ENCODE measurements at regions not wholly inside any gene's neighbourhood (a gene's known extent, or its start where the extent isn't known, plus 50 kb on each side); places are given as distances from the start of the nearest gene placed in this dataset.

- Histone ChIP-seq H3K27me3 (no peaks in the 10 kb centered on the region), H3K36me3 (replicated peaks in 1 of 2) (no peaks in the 10 kb centered on the region), H3K4me1 (replicated peaks in 1 of 2) (peaks cover 0 to 7% of the 10 kb centered on the region in 2 donors), H3K9me3 (replicated peaks in 1 of 3) (no peaks in the 10 kb centered on the region), H3K27ac (no peak overlapping the region), H3K4me3 (no peak overlapping the region)
- DNase-seq = no peak
- TF ChIP-seq POLR2A (IDR thresholded peaks at IDR 0.05) = no peak
- 93 to 99% (median 96%) methylated on average over 3 of the region's 3 CpGs for WGBS, 4 donors
- intact Hi-C loops (cut with DNase I) = no loop called here
These were observed 272.1 kb upstream of the HS3ST1 start for GRCh38 chr4:11700751-11701226.

GRCh38 chr4:11698846-11699590 lies 270.3 kb upstream of the HS3ST1 start:
- WGBS, 4 donors = 34 to 49% (median 43%) methylated on average over 5 of the region's 5 CpGs
- intact Hi-C loops (cut with DNase I) = no loop called here

GRCh38 chr4:11698033-11698432 lies 269.3 kb upstream of the HS3ST1 start:
- H3K27me3 ChIP-seq = no peaks in the 10 kb centered on the region
- H3K9me3 ChIP-seq (replicated peaks in 1 of 3) = no peaks in the 10 kb centered on the region
- no peaks in the 10 kb centered on the region for H3K36me3 ChIP-seq (replicated peaks in 1 of 2)
- H3K27ac ChIP-seq = no peak overlapping the region
- no peak for DNase-seq
- no peak overlapping the region for H3K4me3 ChIP-seq
- intact Hi-C loops (cut with DNase I) = no loop called here
- 41 to 65% (median 50%) methylated on average over 2 of the region's 2 CpGs for WGBS, 4 donors
- H3K4me1 ChIP-seq (replicated peaks in 1 of 2) = peaks cover 0 to 7% of the 10 kb centered on the region in 2 donors
- TF ChIP-seq CTCF (IDR thresholded peaks at IDR 0.05) (no peak), POLR2A (IDR thresholded peaks at IDR 0.05) (no peak)

More at GRCh38 chr4:11698846-11699590, 270.3 kb upstream of the HS3ST1 start:
- DNase-seq = no peak
- Histone ChIP-seq H3K4me1 (replicated peaks in 1 of 2) (peaks cover 0 to 7% of the 10 kb centered on the region in 2 donors), H3K4me3 (no peak overlapping the region), H3K9me3 (replicated peaks in 1 of 3) (no peaks in the 10 kb centered on the region), H3K36me3 (replicated peaks in 1 of 2) (no peaks in the 10 kb centered on the region), H3K27ac (no peak overlapping the region), H3K27me3 (no peaks in the 10 kb centered on the region)
- no peak for TF ChIP-seq CTCF (IDR thresholded peaks at IDR 0.05)
- TF ChIP-seq POLR2A (IDR thresholded peaks at IDR 0.05) = no peak

GRCh38 chr4:11693693-11694092 lies 265.0 kb upstream of the HS3ST1 start:
- Histone ChIP-seq H3K27ac (no peak overlapping the region), H3K9me3 (replicated peaks in 1 of 3) (no peaks in the 10 kb centered on the region), H3K27me3 (no peaks in the 10 kb centered on the region), H3K4me1 (replicated peaks in 1 of 2) (peaks cover 0 to 6% of the 10 kb centered on the region in 2 donors), H3K36me3 (replicated peaks in 1 of 2) (no peaks in the 10 kb centered on the region), H3K4me3 (no peak overlapping the region)
- WGBS, 4 donors = 35 to 85% (median 55%) methylated on average over 1 to 2 of the region's 2 CpGs
- TF ChIP-seq POLR2A (IDR thresholded peaks at IDR 0.05) (no peak), CTCF (IDR thresholded peaks at IDR 0.05) (no peak)
- DNase-seq = no peak
- intact Hi-C loops (cut with DNase I) = no loop called here

- no peak for DNase-seq
- Histone ChIP-seq H3K4me1 (replicated peaks in 1 of 2) (peaks cover 0 to 6% of the 10 kb centered on the region in 2 donors), H3K27ac (no peak overlapping the region), H3K36me3 (replicated peaks in 1 of 2) (no peaks in the 10 kb centered on the region), H3K9me3 (replicated peaks in 1 of 3) (no peaks in the 10 kb centered on the region), H3K4me3 (no peak overlapping the region), H3K27me3 (no peaks in the 10 kb centered on the region)
- TF ChIP-seq POLR2A (IDR thresholded peaks at IDR 0.05) (no peak), CTCF (IDR thresholded peaks at IDR 0.05) (no peak)
- 69 to 76% (median 72%) methylated on average over 3 of the region's 3 CpGs for WGBS, 4 donors
- intact Hi-C loops (cut with DNase I) = no loop called here
These were observed 262.5 kb upstream of the HS3ST1 start for GRCh38 chr4:11691236-11691635.
